ENCODE measurements at regions not wholly inside any gene's neighbourhood (a gene's known extent, or its start where the extent isn't known, plus 50 kb on each side); places are given as distances from the start of the nearest gene placed in this dataset.

DNA sequence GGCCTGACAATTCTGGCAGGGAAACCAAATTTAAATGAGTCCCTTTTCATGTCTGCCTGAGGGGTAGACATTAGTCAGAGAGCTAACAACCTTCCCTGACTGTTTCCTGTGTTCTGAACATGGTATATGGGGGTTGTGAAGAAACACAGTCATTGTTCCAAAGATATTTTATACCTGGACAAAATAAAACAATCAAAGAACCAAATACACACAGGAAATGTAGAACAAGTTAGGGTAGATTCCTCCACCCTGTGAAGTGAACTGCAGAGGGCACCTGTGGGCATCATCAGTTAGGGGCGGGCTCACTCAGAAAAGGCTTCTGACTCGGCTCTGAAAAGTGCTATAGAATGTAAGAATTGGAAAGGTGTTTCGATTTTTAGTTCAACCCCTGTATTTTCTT, 231.9 kb upstream of the CADM1 start:
- TF ChIP-seq, protein P1, sequence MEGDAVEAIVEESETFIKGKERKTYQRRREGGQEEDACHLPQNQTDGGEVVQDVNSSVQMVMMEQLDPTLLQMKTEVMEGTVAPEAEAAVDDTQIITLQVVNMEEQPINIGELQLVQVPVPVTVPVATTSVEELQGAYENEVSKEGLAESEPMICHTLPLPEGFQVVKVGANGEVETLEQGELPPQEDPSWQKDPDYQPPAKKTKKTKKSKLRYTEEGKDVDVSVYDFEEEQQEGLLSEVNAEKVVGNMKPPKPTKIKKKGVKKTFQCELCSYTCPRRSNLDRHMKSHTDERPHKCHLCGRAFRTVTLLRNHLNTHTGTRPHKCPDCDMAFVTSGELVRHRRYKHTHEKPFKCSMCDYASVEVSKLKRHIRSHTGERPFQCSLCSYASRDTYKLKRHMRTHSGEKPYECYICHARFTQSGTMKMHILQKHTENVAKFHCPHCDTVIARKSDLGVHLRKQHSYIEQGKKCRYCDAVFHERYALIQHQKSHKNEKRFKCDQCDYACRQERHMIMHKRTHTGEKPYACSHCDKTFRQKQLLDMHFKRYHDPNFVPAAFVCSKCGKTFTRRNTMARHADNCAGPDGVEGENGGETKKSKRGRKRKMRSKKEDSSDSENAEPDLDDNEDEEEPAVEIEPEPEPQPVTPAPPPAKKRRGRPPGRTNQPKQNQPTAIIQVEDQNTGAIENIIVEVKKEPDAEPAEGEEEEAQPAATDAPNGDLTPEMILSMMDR (IDR thresholded peaks at IDR 0.05) = no peak
- TF ChIP-seq EP300 (IDR thresholded peaks at IDR 0.05) = no peak
